ENCODE measurements at regions not wholly inside any gene's neighbourhood (a gene's known extent, or its start where the extent isn't known, plus 50 kb on each side); places are given as distances from the start of the nearest gene placed in this dataset.

DNA sequence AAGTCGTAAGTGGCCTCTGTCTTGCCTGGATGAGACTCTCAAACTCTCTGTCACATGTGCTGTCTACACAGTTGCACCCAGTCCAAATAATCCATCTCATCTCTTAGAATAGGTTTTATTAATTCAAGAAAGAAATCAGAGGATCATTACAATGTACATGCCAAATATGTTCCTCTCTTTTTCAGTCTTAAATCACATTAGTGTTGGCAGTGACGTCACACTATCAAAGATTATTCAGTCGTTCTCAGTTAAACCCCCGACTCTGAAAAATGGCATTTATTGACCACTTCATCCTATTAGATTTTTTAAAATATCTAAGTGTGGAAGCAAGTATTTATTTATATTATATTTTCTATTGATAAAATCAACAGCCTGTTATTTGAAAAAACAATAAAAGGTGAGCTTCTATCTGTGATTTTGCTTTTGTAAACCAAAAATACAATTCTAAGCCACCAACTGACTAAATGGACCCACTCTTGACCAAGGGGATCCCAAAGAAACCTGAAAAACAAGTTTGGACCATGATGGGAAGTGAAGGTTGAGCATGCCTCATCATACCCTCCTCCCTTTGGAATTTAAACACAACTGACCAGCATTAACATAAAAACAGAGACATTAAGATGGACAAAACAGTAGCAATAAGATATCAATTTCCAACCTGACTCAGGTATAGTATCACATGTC lies 1894.4 kb upstream of the LRRTM1 start:
- no peak for TF ChIP-seq TEAD4 (IDR thresholded peaks at IDR 0.05)
- TF ChIP-seq RAD21 (IDR thresholded peaks at IDR 0.05; ENCODE audit: low read depth), result no peak
- no peak for TF ChIP-seq TAF1 (IDR thresholded peaks at IDR 0.05; ENCODE audit: low read depth)
- TF ChIP-seq YY1 (IDR thresholded peaks at IDR 0.05; ENCODE audit: low read depth), result no peak
- TF ChIP-seq FOXM1 (IDR thresholded peaks at IDR 0.05; ENCODE audit: borderline replicate concordance, low read depth), result no peak
- TF ChIP-seq EP300 (IDR thresholded peaks at IDR 0.05; ENCODE audit: borderline replicate concordance), result no peak
- TF ChIP-seq EGR1 (IDR thresholded peaks at IDR 0.05), result no peak
- TF ChIP-seq ZBTB7A (IDR thresholded peaks at IDR 0.05; ENCODE audit: low read depth), result no peak
- TF ChIP-seq TCF12 (IDR thresholded peaks at IDR 0.05; ENCODE audit: low read depth), result no peak
- TF ChIP-seq CEBPB (IDR thresholded peaks at IDR 0.05), result no peak
- no peak for TF ChIP-seq CREB1 (IDR thresholded peaks at IDR 0.05; ENCODE audit: low read depth)
- TF ChIP-seq REST (IDR thresholded peaks at IDR 0.05; ENCODE audit: low read depth), result no peak
- TF ChIP-seq, protein P1, sequence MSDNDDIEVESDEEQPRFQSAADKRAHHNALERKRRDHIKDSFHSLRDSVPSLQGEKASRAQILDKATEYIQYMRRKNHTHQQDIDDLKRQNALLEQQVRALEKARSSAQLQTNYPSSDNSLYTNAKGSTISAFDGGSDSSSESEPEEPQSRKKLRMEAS (IDR thresholded peaks at IDR 0.05), result no peak
- TF ChIP-seq USF1 (IDR thresholded peaks at IDR 0.05), result no peak
- TF ChIP-seq NFIC (IDR thresholded peaks at IDR 0.05), result no peak

DNA sequence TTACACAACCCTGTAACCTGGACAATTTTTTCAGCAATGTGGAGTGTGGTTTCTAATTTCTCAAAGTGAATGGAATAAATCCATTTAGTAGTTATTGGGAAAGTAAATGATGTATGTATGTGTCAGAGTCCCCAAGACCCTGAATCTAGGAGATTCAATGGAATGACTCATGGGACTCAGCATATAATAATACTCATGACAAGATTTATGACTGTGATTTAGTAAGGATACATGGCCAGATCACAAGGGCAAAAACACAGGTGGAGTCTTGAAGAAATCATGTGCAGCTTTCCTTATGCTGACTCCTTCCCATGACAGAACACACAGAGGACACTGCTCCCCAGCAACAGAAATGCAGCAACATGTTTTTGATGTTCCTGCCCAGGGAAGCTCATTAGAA lies 1877.7 kb upstream of the LRRTM1 start:
- TF ChIP-seq FOXM1 (IDR thresholded peaks at IDR 0.05; ENCODE audit: borderline replicate concordance, low read depth), result no peak
- no peak for TF ChIP-seq USF1 (IDR thresholded peaks at IDR 0.05)
- no peak for TF ChIP-seq CREB1 (IDR thresholded peaks at IDR 0.05; ENCODE audit: low read depth)
- no peak for TF ChIP-seq RAD21 (IDR thresholded peaks at IDR 0.05; ENCODE audit: low read depth)
- no peak for TF ChIP-seq EP300 (IDR thresholded peaks at IDR 0.05; ENCODE audit: borderline replicate concordance)
- TF ChIP-seq EGR1 (IDR thresholded peaks at IDR 0.05), result no peak

- no peak for TF ChIP-seq TCF12 (IDR thresholded peaks at IDR 0.05; ENCODE audit: low read depth)
- no peak for TF ChIP-seq REST (IDR thresholded peaks at IDR 0.05; ENCODE audit: low read depth)
- no peak for TF ChIP-seq TEAD4 (IDR thresholded peaks at IDR 0.05)
- no peak for TF ChIP-seq NFIC (IDR thresholded peaks at IDR 0.05)
Observed at GRCh38 chr2:82172483-82172882, 1867.9 kb upstream of the LRRTM1 start.

- TF ChIP-seq CREB1 (IDR thresholded peaks at IDR 0.05; ENCODE audit: low read depth) (no peak), YY1 (IDR thresholded peaks at IDR 0.05; ENCODE audit: low read depth) (no peak), EP300 (IDR thresholded peaks at IDR 0.05; ENCODE audit: borderline replicate concordance) (no peak), TCF12 (IDR thresholded peaks at IDR 0.05; ENCODE audit: low read depth) (no peak), NFIC (IDR thresholded peaks at IDR 0.05) (no peak), REST (IDR thresholded peaks at IDR 0.05; ENCODE audit: low read depth) (no peak), EGR1 (IDR thresholded peaks at IDR 0.05) (no peak), TAF1 (IDR thresholded peaks at IDR 0.05; ENCODE audit: low read depth) (no peak), USF1 (IDR thresholded peaks at IDR 0.05) (no peak), ZBTB7A (IDR thresholded peaks at IDR 0.05; ENCODE audit: low read depth) (no peak), TEAD4 (IDR thresholded peaks at IDR 0.05) (no peak), CEBPB (IDR thresholded peaks at IDR 0.05) (no peak), RAD21 (IDR thresholded peaks at IDR 0.05; ENCODE audit: low read depth) (no peak), FOXM1 (IDR thresholded peaks at IDR 0.05; ENCODE audit: borderline replicate concordance, low read depth) (no peak)
- TF ChIP-seq, protein P1 (IDR thresholded peaks at IDR 0.05), result no peak
Observed at GRCh38 chr2:82169379-82169778, 1864.8 kb upstream of the LRRTM1 start.
